ENCODE measurements at regions not wholly inside any gene's neighbourhood (a gene's known extent, or its start where the extent isn't known, plus 50 kb on each side); places are given as distances from the start of the nearest gene placed in this dataset.
"Not testable (repeated sequence)": the region's sequence is repeated elsewhere in the genome, so short reads cannot be mapped to it uniquely, and the experiment has no call there.

DNA sequence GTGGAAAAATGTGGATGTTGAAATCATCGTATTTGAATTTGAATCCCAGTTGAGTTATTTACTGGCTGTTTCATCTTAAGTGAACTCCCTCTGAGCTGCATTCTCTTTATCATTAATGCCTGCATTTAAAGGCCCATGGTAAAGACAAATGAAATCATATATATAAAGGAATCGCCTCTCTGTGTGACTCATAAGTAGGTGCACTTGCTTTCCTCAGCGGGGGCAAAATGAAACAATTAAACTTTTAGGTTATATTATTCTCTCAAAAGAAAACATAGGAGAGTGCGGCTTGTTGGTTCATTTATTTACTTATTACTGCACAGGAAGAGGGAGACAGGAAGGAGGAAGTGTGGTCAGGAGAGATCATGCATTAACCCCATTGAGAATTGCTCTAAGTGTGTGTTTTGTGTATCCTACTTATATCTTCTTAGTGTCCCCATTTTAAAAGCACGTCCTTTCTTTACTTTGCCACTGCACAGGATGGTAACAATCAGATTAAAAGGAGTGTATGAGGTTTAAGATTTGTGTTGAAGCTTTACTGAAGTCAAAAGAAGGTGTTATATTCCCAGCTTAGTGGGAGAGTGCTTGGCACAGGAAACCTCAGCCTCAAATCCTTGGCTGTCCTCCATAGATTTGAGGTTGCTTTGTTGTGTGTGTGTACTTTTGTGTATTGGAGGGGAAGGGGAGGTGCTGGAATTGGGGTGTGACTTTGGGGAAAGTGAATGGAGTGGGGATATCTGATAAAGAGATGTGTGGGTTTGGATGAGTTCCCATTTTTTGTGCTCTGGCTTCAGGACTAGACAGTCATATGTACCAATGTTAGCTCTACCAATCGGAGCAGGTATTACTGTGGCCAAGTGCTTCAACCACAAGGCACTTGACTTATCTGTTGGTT lies 595.8 kb upstream of the NR2F2 start:
- no peak for DNase-seq

DNA sequence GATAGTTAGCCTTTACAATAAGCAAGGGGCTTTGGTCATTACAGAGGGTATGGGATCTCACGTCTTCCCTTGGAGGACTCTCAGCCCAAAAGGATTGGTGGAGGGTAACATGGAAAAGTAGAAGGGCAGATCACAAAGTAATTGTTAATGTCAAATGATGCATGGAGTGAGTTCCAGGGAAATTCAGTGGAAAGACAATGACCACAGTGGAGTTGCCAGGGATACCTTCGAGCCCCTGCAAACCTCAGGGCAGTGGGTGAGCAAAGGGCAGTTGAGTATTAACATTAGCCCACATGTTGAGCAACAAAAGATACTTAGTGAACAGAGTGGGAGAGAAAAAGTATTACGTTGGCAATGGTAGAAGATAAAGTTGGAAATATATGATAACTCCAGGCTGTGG lies 593.4 kb upstream of the NR2F2 start:
- DNase-seq = no peak

GRCh38 chr15:95739131-95739530 lies 591.4 kb upstream of the NR2F2 start:
- DNase-seq = no peak

- no peak for DNase-seq
Measured at GRCh38 chr15:95741830-95742229, 588.7 kb upstream of the NR2F2 start.

DNA sequence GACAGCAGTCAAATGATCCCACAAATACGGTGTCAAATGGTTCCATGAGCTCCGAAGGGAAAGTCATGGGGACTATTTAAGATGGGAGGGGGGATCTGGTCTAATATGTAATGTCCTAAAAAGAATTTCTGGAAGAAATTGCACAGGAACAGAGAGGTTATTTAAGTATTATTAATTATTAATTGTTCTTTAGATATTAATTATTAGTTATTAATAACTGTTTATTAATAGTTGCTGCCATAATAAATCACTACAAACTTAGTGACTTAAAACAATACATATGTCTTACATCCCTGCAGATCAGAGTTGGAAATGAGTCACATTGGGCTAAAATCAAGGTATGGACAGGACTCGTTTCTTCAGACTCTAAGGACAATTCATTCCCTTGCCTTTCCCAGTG lies 588.2 kb upstream of the NR2F2 start:
- no peak for DNase-seq

- no peak for DNase-seq
Measured at GRCh38 chr15:95742836-95743235, 587.7 kb upstream of the NR2F2 start.

DNA sequence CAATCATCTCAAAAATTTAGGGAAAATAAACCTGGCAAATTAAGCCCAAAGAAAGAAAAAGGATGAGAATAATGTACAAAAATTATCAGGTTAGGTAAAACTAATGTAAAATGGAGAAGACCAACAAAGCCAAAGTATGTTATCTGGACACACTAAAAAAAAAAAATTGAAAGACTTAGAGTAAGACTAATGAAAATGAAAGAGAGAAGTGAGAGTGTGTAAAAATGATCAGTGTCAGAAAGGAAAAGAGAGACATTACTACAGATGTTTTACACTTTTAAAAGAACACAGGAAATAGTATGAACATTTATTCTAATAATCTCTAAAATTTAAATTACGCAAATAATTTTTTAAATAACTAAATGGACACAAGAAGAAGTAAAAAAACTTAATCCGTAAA lies 573.3 kb upstream of the NR2F2 start:
- no peak for DNase-seq

DNA sequence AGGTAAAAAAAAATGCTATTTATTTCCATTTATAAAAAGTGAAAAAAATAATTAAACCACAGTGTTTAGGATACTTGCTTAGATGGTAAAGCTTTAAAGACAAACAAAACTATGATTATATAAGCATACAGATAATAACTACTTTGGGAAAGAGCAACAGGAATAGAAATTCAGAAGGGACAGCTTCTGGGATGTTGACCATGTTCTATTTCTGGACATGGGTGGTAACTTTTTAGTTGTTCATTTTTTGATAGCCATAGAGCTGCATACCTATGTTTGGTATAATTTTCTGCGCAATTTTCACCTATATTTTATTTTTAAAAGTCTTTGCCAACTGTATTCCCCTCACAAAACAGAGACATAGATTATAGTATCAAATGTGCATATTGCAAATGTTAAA lies 572.0 kb upstream of the NR2F2 start:
- no peak for DNase-seq

DNA sequence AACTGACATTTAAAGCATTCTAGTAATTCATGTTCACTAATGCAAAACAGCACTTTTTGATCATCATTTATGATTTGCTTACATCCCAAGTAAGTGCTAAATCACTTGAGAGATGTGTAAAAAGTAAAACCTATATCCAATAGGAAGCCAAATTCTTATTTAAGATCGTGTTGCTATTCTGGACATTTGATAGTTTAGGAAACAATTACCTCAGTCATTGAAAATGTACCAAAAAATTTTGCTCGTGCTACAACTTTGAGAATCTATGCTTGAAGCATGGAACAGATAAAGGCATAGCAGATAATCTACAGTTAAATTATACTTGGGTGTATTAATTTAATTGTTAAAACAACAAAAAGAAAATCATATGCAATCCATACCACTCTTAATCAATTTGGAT lies 571.6 kb upstream of the NR2F2 start:
- DNase-seq = no peak

- no peak for DNase-seq
Measured at GRCh38 chr15:95760508-95760907, 570.0 kb upstream of the NR2F2 start.

GRCh38 chr15:95761501-95762165 lies 568.9 kb upstream of the NR2F2 start:
- no peak for DNase-seq

DNA sequence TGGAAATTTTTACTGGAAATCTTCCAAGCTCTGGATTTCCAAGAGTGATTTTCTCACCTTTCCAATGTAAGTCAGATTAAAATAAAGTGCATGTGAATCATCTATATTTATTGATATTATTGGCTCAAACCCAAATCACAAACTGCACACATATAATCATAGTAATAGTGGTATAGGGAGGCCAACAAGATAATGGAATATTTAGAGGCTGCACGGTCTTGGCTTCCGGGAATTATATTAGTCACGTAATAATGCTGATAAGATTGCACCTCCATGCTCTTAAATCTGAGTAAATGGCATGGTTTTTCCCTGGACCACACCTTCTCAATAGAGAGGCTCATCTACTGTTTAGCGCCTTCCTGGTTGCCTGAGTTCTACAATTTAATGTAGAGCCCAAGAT lies 567.1 kb upstream of the NR2F2 start:
- no peak for DNase-seq

- DNase-seq = no peak
Measured at GRCh38 chr15:95765161-95765560, 565.3 kb upstream of the NR2F2 start.

GRCh38 chr15:95770196-95770595 lies 560.3 kb upstream of the NR2F2 start:
- DNase-seq = no peak

- no peak for DNase-seq
Measured at GRCh38 chr15:95772982-95773381, 557.5 kb upstream of the NR2F2 start.

GRCh38 chr15:95784508-95784907 lies 546.0 kb upstream of the NR2F2 start:
- no peak for DNase-seq

DNA sequence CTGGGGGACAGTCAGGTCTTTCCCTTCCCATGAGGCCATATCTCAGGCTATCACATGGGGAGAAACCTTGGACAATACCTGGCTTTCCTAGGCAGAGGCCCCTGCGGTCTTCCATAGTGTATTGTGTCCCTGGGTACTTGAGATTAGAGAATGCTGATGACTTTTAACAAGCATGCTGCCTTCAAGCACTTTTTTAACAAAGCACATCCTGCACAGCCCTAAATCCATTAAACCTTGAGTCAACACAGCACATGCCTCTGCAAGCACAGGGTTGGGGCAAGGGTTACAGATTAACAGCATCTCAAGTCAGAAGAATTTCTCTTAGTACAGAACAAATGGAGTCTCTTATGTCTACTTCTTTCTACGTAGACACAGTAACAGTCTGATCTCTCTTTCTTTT lies 545.2 kb upstream of the NR2F2 start:
- not testable (repeated sequence) for DNase-seq

GRCh38 chr15:95793231-95793630 lies 537.3 kb upstream of the NR2F2 start:
- no peak for DNase-seq

DNA sequence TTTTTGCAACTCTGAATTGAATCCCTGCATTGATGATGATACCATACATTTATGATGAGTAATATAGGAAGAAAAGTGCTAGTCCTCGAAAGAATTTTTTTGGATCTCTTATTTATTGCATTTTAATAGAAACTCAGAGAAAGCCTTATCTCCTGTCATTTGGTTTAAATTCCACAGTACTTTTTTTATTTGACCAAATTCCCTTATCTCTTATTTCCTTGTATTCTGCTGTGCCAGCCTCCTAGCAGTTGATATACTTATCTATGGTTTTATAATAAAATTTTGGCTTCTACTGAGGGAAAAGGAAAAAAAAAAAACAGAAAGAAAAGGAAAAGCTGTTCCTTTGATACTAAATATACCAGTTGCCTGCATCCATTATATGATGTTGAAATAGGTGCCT lies 535.1 kb upstream of the NR2F2 start:
- DNase-seq = no peak

GRCh38 chr15:95799286-95800200 lies 531.0 kb upstream of the NR2F2 start:
- DNase-seq = no peak

DNA sequence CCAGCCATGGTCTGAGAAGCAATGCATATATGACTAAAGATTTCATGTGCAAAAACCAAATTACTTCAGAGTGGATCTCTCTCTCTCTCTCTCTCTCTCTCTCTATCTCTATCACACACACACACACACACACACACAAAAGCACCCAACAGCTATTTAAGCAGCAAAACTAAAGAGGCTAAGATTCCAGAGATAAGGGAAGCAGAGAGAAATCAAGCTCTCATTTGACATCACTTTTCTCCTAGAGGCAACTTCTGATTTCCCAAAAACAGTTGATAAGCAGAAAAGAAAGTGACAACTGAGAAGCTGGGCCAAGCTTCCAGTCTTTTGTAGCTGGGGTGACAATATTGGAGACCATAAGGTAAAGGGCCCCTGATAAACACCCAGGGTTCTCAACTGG lies 526.0 kb upstream of the NR2F2 start:
- no peak for DNase-seq

DNA sequence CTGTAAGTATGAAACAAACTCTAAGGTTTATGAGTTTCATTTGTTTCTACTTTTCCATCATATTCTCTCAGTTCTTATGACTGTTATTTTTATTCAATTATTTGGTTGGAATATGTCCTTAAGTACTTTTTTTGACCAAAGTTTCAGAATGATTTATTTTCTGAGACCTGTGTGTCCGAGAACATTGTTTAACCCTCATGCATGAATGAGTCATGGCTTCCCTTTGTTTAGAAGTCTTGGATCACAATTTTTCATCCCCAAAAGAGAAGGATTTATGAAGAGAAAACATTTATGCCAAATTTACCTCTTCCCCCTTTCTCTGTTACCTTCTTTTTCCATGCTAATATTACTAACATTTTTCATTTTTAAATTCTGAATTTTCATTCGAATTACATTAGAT lies 518.0 kb upstream of the NR2F2 start:
- DNase-seq = no peak

GRCh38 chr15:95814908-95815307 lies 515.6 kb upstream of the NR2F2 start:
- no peak for DNase-seq

Data from activated CD4-positive, alpha-beta T cell treated with anti-CD3 and anti-CD28 coated beads, Interleukin-2, amount 50 U/mL, for 1 hour (primary cell).